ENCODE measurements at regions not wholly inside any gene's neighbourhood (a gene's known extent, or its start where the extent isn't known, plus 50 kb on each side); places are given as distances from the start of the nearest gene placed in this dataset.

DNA sequence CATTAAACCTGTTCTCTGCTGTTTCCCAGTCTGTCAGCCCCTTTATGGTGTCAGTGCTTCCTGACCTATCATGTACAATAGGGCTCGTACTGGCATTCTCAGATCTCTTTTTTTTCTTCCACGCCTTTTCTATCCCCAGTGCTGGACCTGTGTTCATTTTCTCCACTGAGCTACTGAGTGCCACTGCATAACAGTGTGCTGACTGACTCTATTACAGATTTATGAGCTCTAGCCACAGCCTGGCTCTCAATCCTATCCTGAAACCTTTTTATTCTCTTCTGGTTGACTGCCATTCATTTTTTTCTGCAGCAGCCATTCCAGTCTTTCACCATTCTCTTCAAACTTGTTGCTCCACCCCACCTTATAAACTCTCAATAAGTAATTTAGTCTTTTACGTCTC lies 59.6 kb upstream of the MACF1 start:
- intact Hi-C loops (cut with micrococcal nuclease) (loop anchor here (1.0 kb wide), 1 partner anchor 10 kb away; no protein-coding TSS in a partner anchor), dilution Hi-C loops (cut with MboI; ENCODE audit: extremely low pct_ligation_motif_present, low sequenced_read_pairs) (no loop called here)
- H3K27me3 ChIP-seq (ENCODE audit: control insufficient read depth in 2 of 2, insufficient read depth in 2 of 2, low read length in 2 of 2): no peaks in the 10 kb centered on the region
- peaks cover 97% of the 10 kb centered on the region for H3K79me2 ChIP-seq (ENCODE audit: control insufficient read depth, insufficient read depth, low read length)
- H3K4me2 ChIP-seq (ENCODE audit: insufficient read depth, low read length): no peak overlapping the region
- FAIRE-seq: no peak
- CTCF ChIA-PET: interaction anchor here (1.5 to 5.6 kb wide), 2 partner anchors 12 to 46 kb away, joined by 7 to 25 read pairs; no protein-coding TSS in a partner anchor
- no peak for DNase-seq (ENCODE audit: low read depth, low spot score)
- no peaks in the 10 kb centered on the region for H3K9me1 ChIP-seq (replicated peaks; ENCODE audit: control insufficient read depth, extremely low read depth, insufficient read depth, low read length)
- no peak overlapping the region for H3K27ac ChIP-seq (ENCODE audit: insufficient read depth, low read depth, low read length)
- BruUV-seq (replicated peaks): no TSS peak
- no peaks in the 10 kb centered on the region for H3K9me3 ChIP-seq (replicated peaks; ENCODE audit: control insufficient read depth, insufficient read depth, low read length)
- no peak overlapping the region for H3K9ac ChIP-seq (replicated peaks; ENCODE audit: extremely low read depth, insufficient read depth, low read length)
- H4K20me1 ChIP-seq (replicated peaks; ENCODE audit: control insufficient read depth, extremely low read depth, insufficient read depth, low read length): peaks cover 4% of the 10 kb centered on the region
- H2AFZ ChIP-seq (ENCODE audit: low read depth, low read length): no peak overlapping the region
- POLR2A ChIA-PET: no interaction called here
- H3K4me1 ChIP-seq (ENCODE audit: control insufficient read depth, extremely low read depth, insufficient read depth, low read length): peaks cover 30% of the 10 kb centered on the region
- no peaks in the 10 kb centered on the region for H3K36me3 ChIP-seq (ENCODE audit: control insufficient read depth in 2 of 2, extremely low read depth in 1 of 2, insufficient read depth in 2 of 2, low read length in 2 of 2)
- TF ChIP-seq FOS (IDR thresholded peaks at IDR 0.05; ENCODE audit: borderline replicate concordance, insufficient read depth, low read length) (no peak), JUN (IDR thresholded peaks at IDR 0.05; ENCODE audit: borderline replicate concordance, insufficient read depth, insufficient read length, low read depth) (no peak), POLR2A (IDR thresholded peaks at IDR 0.05; ENCODE audit: low read depth, low read length) (no peak), MYC (IDR thresholded peaks at IDR 0.05; ENCODE audit: low read depth, low read length) (no peak), GATA2 (IDR thresholded peaks at IDR 0.05; ENCODE audit: insufficient read depth, insufficient read length, low read depth, low read length) (no peak)
- TF ChIP-seq, protein P1, sequence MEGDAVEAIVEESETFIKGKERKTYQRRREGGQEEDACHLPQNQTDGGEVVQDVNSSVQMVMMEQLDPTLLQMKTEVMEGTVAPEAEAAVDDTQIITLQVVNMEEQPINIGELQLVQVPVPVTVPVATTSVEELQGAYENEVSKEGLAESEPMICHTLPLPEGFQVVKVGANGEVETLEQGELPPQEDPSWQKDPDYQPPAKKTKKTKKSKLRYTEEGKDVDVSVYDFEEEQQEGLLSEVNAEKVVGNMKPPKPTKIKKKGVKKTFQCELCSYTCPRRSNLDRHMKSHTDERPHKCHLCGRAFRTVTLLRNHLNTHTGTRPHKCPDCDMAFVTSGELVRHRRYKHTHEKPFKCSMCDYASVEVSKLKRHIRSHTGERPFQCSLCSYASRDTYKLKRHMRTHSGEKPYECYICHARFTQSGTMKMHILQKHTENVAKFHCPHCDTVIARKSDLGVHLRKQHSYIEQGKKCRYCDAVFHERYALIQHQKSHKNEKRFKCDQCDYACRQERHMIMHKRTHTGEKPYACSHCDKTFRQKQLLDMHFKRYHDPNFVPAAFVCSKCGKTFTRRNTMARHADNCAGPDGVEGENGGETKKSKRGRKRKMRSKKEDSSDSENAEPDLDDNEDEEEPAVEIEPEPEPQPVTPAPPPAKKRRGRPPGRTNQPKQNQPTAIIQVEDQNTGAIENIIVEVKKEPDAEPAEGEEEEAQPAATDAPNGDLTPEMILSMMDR (IDR thresholded peaks at IDR 0.05; ENCODE audit: extremely low read depth in 1 of 2, insufficient read depth in 1 of 2, low read depth in 1 of 2, low read length in 2 of 2): no peak
- TF ChIP-seq, protein P2, sequence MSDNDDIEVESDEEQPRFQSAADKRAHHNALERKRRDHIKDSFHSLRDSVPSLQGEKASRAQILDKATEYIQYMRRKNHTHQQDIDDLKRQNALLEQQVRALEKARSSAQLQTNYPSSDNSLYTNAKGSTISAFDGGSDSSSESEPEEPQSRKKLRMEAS (IDR thresholded peaks at IDR 0.05; ENCODE audit: insufficient read depth, insufficient read length): no peak
- H3K4me3 ChIP-seq (replicated peaks in 1 of 3; ENCODE audit: insufficient read depth in 1 of 3, low read depth in 1 of 3, low read length in 3 of 3): no peak overlapping the region

Data from endothelial cell of umbilical vein (primary cell).